A549 (cell line): ENCODE measurements at regions not wholly inside any gene's neighbourhood (a gene's known extent, or its start where the extent isn't known, plus 50 kb on each side); places are given as distances from the start of the nearest gene placed in this dataset.

ENCODE experiments used
- ATAC-seq, 2 experiments: fragments of 200-7000 bp in 1 of 2; fragments of >200 bp in 1 of 2; cut with Nextera tagmentation in 1 of 2; cut with Tn5 transposase in 1 of 2; 3 replicates each; pipeline versions ENCODE4 v1.8.0 to v1.9.1; 2018 to 2020; ENCODE audit warnings: mild to moderate bottlenecking in 1 of 2, moderate library complexity in 1 of 2
- CTCF ChIA-PET: fragments of 300-600 bp; sonication (Branson Sonifier 250); formaldehyde crosslinking; extraction: SDS; loops from one replicate; lab custom pipeline; 2021; ENCODE audit warnings: antibody characterized with exemption, inconsistent platforms; lab: Yijun Ruan, JAX
- POLR2A ChIA-PET: fragments of 350-600 bp; formaldehyde crosslinking; extraction: SDS; loops from one replicate; lab custom pipeline; 2021; ENCODE audit warnings: antibody characterized with exemption, inconsistent platforms; lab: Yijun Ruan, JAX
- DNase-seq, 2 experiments: peaks; one replicate each; pipeline versions ENCODE4 v3.0.0 to v3.0.0-alpha.2; 2011 to 2016; ENCODE audit warnings: low read depth in 1 of 2, low spot score in 1 of 2
- FAIRE-seq: peaks from 2 replicates; lab custom pipeline; 2011; peaks lifted over from hg19 to GRCh38; lab: Jason Lieb, UNC
- H3K27ac ChIP-seq, 2 experiments: fragments of >200 bp; sonication (Bioruptor Twin); formaldehyde crosslinking; 3 replicates each; pipeline ENCODE4 v1.5.1; 2016 to 2017
- H3K4me1 ChIP-seq: fragments of >200 bp; sonication (Bioruptor Twin); formaldehyde crosslinking; 3 replicates; pipeline ENCODE4 v1.6.1; 2016
- H3K4me2 ChIP-seq: fragments of >200 bp; sonication (Bioruptor Twin); formaldehyde crosslinking; 3 replicates; pipeline ENCODE4 v1.6.1; 2016
- H3K4me3 ChIP-seq: fragments of >200 bp; sonication (Bioruptor Twin); formaldehyde crosslinking; 3 replicates; pipeline ENCODE4 v1.5.1; 2016
- H3K9me3 ChIP-seq: fragments of >200 bp; sonication (Bioruptor Twin); formaldehyde crosslinking; 3 replicates; pipeline ENCODE4 v1.6.1; 2016
- ATOH8 ChIP-seq: fragments of 250-450 bp; sonication (Bioruptor Pico); IDR thresholded peaks from 2 replicates; pipeline ENCODE4 v1.5.0; 2020; ENCODE audit warnings: low read depth, mild to moderate bottlenecking, moderate library complexity
- BCL3 ChIP-seq: fragments of >200 bp; sonication (Bioruptor Twin); formaldehyde crosslinking; IDR thresholded peaks from 3 replicates; pipeline ENCODE4 v1.6.1; 2016
- CBX8 ChIP-seq: fragments of 200-600 bp; sonication (generic); IDR thresholded peaks from 2 replicates; pipeline ENCODE4 v1.6.1; 2016
- CHD2 ChIP-seq: fragments of 150-350 bp; IDR thresholded peaks from 2 replicates; pipeline ENCODE4 v1.6.1; 2014; ENCODE audit warnings: low read length; ENCODE audit not compliant: partially characterized antibody
- CTCF ChIP-seq: fragments of >200 bp; sonication (Bioruptor Twin); formaldehyde crosslinking; IDR thresholded peaks from 3 replicates; pipeline ENCODE4 v1.5.1; 2016
- EHMT2 ChIP-seq: fragments of 200-600 bp; sonication (generic); IDR thresholded peaks from 2 replicates; pipeline ENCODE4 v1.6.1; 2016; ENCODE audit warnings: antibody characterized with exemption, low read depth, mild to moderate bottlenecking, moderate library complexity
- EP300 ChIP-seq, 2 experiments: fragments of >200 bp; sonication (Bioruptor Twin); formaldehyde crosslinking; IDR thresholded peaks; 2 replicates in 1 of 2; 3 replicates in 1 of 2; pipeline ENCODE4 v1.6.1; 2016 to 2017
- FOXS1 ChIP-seq: fragments of 250-450 bp; sonication (Bioruptor Pico); IDR thresholded peaks from 2 replicates; pipeline ENCODE4 v1.5.0; 2020; ENCODE audit warnings: mild to moderate bottlenecking, moderate library complexity
- HES2 ChIP-seq: fragments of >200 bp; sonication (Bioruptor Twin); formaldehyde crosslinking; IDR thresholded peaks from 2 replicates; pipeline ENCODE4 v1.6.1; 2016
- HOXB5 ChIP-seq: fragments of 250-450 bp; sonication (Bioruptor Pico); IDR thresholded peaks from 2 replicates; pipeline ENCODE4 v1.5.0; 2020; ENCODE audit warnings: mild to moderate bottlenecking, moderate library complexity
- MAX ChIP-seq: IDR thresholded peaks from 2 replicates; pipeline ENCODE4 v1.6.1; 2012
- MAZ ChIP-seq: fragments of 150-350 bp; IDR thresholded peaks from 2 replicates; pipeline ENCODE4 v1.6.1; 2014; ENCODE audit warnings: antibody characterized with exemption, low read depth, low read length, borderline replicate concordance
- NFE2L2 ChIP-seq: fragments of 150-350 bp; conservative IDR thresholded peaks from 2 replicates; pipeline ENCODE4 v1.6.1; 2014; ENCODE audit warnings: low read length
- NPAS2 ChIP-seq: fragments of 250-450 bp; sonication (Bioruptor Pico); IDR thresholded peaks from 2 replicates; pipeline ENCODE4 v1.8.0; 2022; ENCODE audit warnings: mild to moderate bottlenecking, moderate library complexity, borderline replicate concordance
- PBX3 ChIP-seq: IDR thresholded peaks from 2 replicates; pipeline ENCODE4 v1.6.1; 2012
- PHF8 ChIP-seq: fragments of 200-600 bp; sonication (generic); IDR thresholded peaks from 2 replicates; pipeline ENCODE4 v1.6.1; 2016; ENCODE audit warnings: low read depth, mild to moderate bottlenecking, antibody characterized with exemption, moderate library complexity, borderline replicate concordance
- TP53 ChIP-seq: fragments of 250-450 bp; sonication (Bioruptor Pico); IDR thresholded peaks from 2 replicates; pipeline ENCODE4 v1.5.0; 2021; ENCODE audit warnings: mild to moderate bottlenecking, moderate library complexity
- USF2 ChIP-seq: fragments of 450-650 bp; IDR thresholded peaks from 2 replicates; pipeline ENCODE4 v1.6.1; 2014; ENCODE audit warnings: antibody characterized with exemption
- ZC3H11A ChIP-seq: fragments of 450-650 bp; IDR thresholded peaks from 2 replicates; pipeline ENCODE4 v1.6.1; 2014; ENCODE audit warnings: antibody characterized with exemption, mild to moderate bottlenecking
- ZFP36 ChIP-seq: fragments of 450-650 bp; IDR thresholded peaks from 2 replicates; pipeline ENCODE4 v1.6.1; 2014; ENCODE audit warnings: borderline replicate concordance; ENCODE audit not compliant: partially characterized antibody
- WGBS: methylation state at CpG from one replicate; pipeline ENCODE4 v1.1.6; 2017; ENCODE audit errors: missing lambda C conversion rate; 5-methylcytosine and 5-hydroxymethylcytosine counted together

- FAIRE-seq = no peak
- ChIA-PET CTCF (interaction anchor here (0.6 kb wide), 1 partner anchor 32 kb away, joined by 4 read pairs; no protein-coding TSS in a partner anchor), POLR2A (no interaction called here)
- Histone ChIP-seq H3K4me2 (no peak overlapping the region), H3K4me3 (no peak overlapping the region), H3K4me1 (no peaks in the 10 kb centered on the region), H3K9me3 (no peaks in the 10 kb centered on the region), H3K27ac (no peak overlapping the region)
- no peak for DNase-seq
- 5% methylated on average over 6 of the region's 7 CpGs for WGBS
- ATAC-seq = no peak
- TF ChIP-seq TP53 (CRISPR knock-in tag) = no peak
- no peak for TF ChIP-seq CTCF
- TF ChIP-seq HES2 = no peak
- no peak for TF ChIP-seq MAZ
- no peak for TF ChIP-seq NPAS2 (CRISPR knock-in tag)
- no peak for TF ChIP-seq FOXS1 (CRISPR knock-in tag)
- no peak for TF ChIP-seq BCL3
- TF ChIP-seq CBX8 = no peak
Measured at GRCh38 chr2:121873864-121874263, 118.4 kb downstream of the TSN start.

- H3K9me3 ChIP-seq = no peaks in the 10 kb centered on the region
- H3K4me2 ChIP-seq = no peak overlapping the region
- ATAC-seq (no peak), FAIRE-seq (no peak), DNase-seq (no peak)
- no peaks in the 10 kb centered on the region for H3K4me1 ChIP-seq
- ChIA-PET POLR2A (no interaction called here), CTCF (no interaction called here)
- no peak overlapping the region for H3K4me3 ChIP-seq
- WGBS = 26% methylated on average over 2 of the region's 2 CpGs
- no peak overlapping the region for H3K27ac ChIP-seq
- TF ChIP-seq PBX3 (no peak), NFE2L2 (no peak), ZC3H11A (no peak), ZFP36 (no peak), ATOH8 (no peak), HES2 (no peak), CHD2 (no peak), PHF8 (no peak)
Measured at GRCh38 chr2:121875585-121876185, 120.2 kb downstream of the TSN start.

- CTCF ChIA-PET = no interaction called here
- no peak overlapping the region for H3K4me3 ChIP-seq
- 22% methylated on average over 1 of the region's 1 CpG for WGBS
- no peaks in the 10 kb centered on the region for H3K4me1 ChIP-seq
- POLR2A ChIA-PET = no interaction called here
- H3K4me2 ChIP-seq = no peak overlapping the region
- FAIRE-seq (no peak), ATAC-seq (no peak), DNase-seq (no peak)
- H3K27ac ChIP-seq = no peak overlapping the region
- TF ChIP-seq HOXB5 (CRISPR knock-in tag) (no peak), MAX (no peak), EHMT2 (no peak), USF2 (no peak), EP300 (IDR thresholded peaks at IDR 0.05) (no peak), ZC3H11A (no peak)
- no peaks in the 10 kb centered on the region for H3K9me3 ChIP-seq
Measured at GRCh38 chr2:121877366-121877765, 121.9 kb downstream of the TSN start.
